HG03159 (cell line): ENCODE measurements at regions not wholly inside any gene's neighbourhood (a gene's known extent, or its start where the extent isn't known, plus 50 kb on each side); places are given as distances from the start of the nearest gene placed in this dataset.

Experiments used
- ATAC-seq: cut with Tn5 transposase; IDR thresholded peaks from one replicate; pipeline ENCODE4 v1.9.1; 2021; ENCODE audit warnings: mild to moderate bottlenecking, moderate library complexity; ENCODE audit not compliant: unreplicated experiment

- no peak for ATAC-seq
Measured at GRCh38 chr5:34501016-34501415, 155.1 kb upstream of the RAI14 start.

- no peak for ATAC-seq
Measured at GRCh38 chr5:34501840-34502239, 154.3 kb upstream of the RAI14 start.

- ATAC-seq: no peak
Measured at GRCh38 chr5:34502581-34502980, 153.5 kb upstream of the RAI14 start.

GRCh38 chr5:34503379-34504253, 152.5 kb upstream of the RAI14 start:
- no peak for ATAC-seq

- no peak for ATAC-seq
Measured at GRCh38 chr5:34504967-34505366, 151.2 kb upstream of the RAI14 start.

GRCh38 chr5:34505731-34506130, 150.4 kb upstream of the RAI14 start:
- no peak for ATAC-seq

GRCh38 chr5:34507933-34508332, 148.2 kb upstream of the RAI14 start:
- no peak for ATAC-seq

GRCh38 chr5:34509392-34509791, 146.7 kb upstream of the RAI14 start:
- ATAC-seq: no peak

- no peak for ATAC-seq
Measured at GRCh38 chr5:34510002-34510401, 146.1 kb upstream of the RAI14 start.

GRCh38 chr5:34511063-34511462, 145.1 kb upstream of the RAI14 start:
- ATAC-seq: no peak

GRCh38 chr5:34511481-34511880, 144.6 kb upstream of the RAI14 start:
- ATAC-seq: no peak

GRCh38 chr5:34511915-34512314, 144.2 kb upstream of the RAI14 start:
- no peak for ATAC-seq

- no peak for ATAC-seq
Measured at GRCh38 chr5:34516166-34516565, 140.0 kb upstream of the RAI14 start.

GRCh38 chr5:34516686-34517085, 139.4 kb upstream of the RAI14 start:
- ATAC-seq: no peak

- no peak for ATAC-seq
Measured at GRCh38 chr5:34517249-34517648, 138.9 kb upstream of the RAI14 start.

- ATAC-seq: no peak
Measured at GRCh38 chr5:34519489-34520220, 136.5 kb upstream of the RAI14 start.

GRCh38 chr5:34521628-34522290, 134.4 kb upstream of the RAI14 start:
- no peak for ATAC-seq

- ATAC-seq: peak; percentile 82
Measured at GRCh38 chr5:34522599-34523386, 133.3 kb upstream of the RAI14 start.

- peak; percentile 5 for ATAC-seq
Measured at GRCh38 chr5:34523387-34523726, 132.8 kb upstream of the RAI14 start.

- no peak for ATAC-seq
Measured at GRCh38 chr5:34524123-34524522, 132.0 kb upstream of the RAI14 start.

- ATAC-seq: no peak
Measured at GRCh38 chr5:34525761-34526160, 130.4 kb upstream of the RAI14 start.
